ENCODE measurements at regions not wholly inside any gene's neighbourhood (a gene's known extent, or its start where the extent isn't known, plus 50 kb on each side); places are given as distances from the start of the nearest gene placed in this dataset.

DNA sequence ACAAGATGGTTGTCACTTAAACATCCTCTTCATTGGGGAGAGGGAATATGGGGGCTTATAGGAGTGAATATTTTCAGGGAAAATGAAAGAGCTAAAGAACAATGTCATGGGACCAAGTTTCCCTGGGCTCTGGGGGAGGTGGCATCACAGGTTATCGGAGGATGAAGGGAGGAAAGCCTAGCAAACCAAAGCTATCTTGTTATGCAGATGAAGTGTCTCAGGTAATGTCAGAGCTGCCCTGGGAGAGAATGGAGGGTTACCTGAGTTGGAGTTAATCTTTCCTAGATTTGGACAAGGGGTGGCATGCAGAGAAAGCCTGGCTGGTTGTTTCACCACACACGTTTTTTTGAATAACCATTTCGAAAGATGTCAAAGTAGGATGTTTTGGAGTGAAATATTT, 308.1 kb upstream of the ATP10A start:
- TF ChIP-seq, protein P1, sequence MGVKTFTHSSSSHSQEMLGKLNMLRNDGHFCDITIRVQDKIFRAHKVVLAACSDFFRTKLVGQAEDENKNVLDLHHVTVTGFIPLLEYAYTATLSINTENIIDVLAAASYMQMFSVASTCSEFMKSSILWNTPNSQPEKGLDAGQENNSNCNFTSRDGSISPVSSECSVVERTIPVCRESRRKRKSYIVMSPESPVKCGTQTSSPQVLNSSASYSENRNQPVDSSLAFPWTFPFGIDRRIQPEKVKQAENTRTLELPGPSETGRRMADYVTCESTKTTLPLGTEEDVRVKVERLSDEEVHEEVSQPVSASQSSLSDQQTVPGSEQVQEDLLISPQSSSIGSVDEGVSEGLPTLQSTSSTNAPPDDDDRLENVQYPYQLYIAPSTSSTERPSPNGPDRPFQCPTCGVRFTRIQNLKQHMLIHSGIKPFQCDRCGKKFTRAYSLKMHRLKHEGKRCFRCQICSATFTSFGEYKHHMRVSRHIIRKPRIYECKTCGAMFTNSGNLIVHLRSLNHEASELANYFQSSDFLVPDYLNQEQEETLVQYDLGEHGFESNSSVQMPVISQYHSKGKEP (tag by site-specific recombination; IDR thresholded peaks at IDR 0.05), result no peak
- no peak for TF ChIP-seq BCL11A (tag by site-specific recombination; IDR thresholded peaks at IDR 0.05; ENCODE audit: low read depth)
- TF ChIP-seq ZNF510 (tag by site-specific recombination; IDR thresholded peaks at IDR 0.05; ENCODE audit: insufficient replicate concordance), result no peak
- TF ChIP-seq ZNF341 (tag by site-specific recombination; IDR thresholded peaks at IDR 0.05; ENCODE audit: low read depth), result no peak
- TF ChIP-seq MZF1 (tag by site-specific recombination; IDR thresholded peaks at IDR 0.05; ENCODE audit: borderline replicate concordance), result no peak
- no peak for TF ChIP-seq HOXA7 (CRISPR knock-in tag; IDR thresholded peaks at IDR 0.05; ENCODE audit: borderline replicate concordance)
- no peak for TF ChIP-seq ZNF202 (tag by site-specific recombination; IDR thresholded peaks at IDR 0.05; ENCODE audit: borderline replicate concordance)
- TF ChIP-seq, protein P2, sequence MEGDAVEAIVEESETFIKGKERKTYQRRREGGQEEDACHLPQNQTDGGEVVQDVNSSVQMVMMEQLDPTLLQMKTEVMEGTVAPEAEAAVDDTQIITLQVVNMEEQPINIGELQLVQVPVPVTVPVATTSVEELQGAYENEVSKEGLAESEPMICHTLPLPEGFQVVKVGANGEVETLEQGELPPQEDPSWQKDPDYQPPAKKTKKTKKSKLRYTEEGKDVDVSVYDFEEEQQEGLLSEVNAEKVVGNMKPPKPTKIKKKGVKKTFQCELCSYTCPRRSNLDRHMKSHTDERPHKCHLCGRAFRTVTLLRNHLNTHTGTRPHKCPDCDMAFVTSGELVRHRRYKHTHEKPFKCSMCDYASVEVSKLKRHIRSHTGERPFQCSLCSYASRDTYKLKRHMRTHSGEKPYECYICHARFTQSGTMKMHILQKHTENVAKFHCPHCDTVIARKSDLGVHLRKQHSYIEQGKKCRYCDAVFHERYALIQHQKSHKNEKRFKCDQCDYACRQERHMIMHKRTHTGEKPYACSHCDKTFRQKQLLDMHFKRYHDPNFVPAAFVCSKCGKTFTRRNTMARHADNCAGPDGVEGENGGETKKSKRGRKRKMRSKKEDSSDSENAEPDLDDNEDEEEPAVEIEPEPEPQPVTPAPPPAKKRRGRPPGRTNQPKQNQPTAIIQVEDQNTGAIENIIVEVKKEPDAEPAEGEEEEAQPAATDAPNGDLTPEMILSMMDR (tag by site-specific recombination; IDR thresholded peaks at IDR 0.05), result no peak
- TF ChIP-seq TRIM28 (IDR thresholded peaks at IDR 0.05; ENCODE audit: borderline replicate concordance, low read length), result no peak

Data from HEK293 (cell line).